OCI-LY1 (cell line): ENCODE measurements at regions not wholly inside any gene's neighbourhood (a gene's known extent, or its start where the extent isn't known, plus 50 kb on each side); places are given as distances from the start of the nearest gene placed in this dataset.
"Not testable (repeated sequence)": the region's sequence is repeated elsewhere in the genome, so short reads cannot be mapped to it uniquely, and the experiment has no call there.

Source experiments
- H2AFZ ChIP-seq: fragments of 200-600 bp; sonication (generic), shearing (Covaris generic); 2 replicates; pipeline ENCODE4 v1.6.0; 2014; ENCODE audit warnings: antibody characterized with exemption, mild to moderate bottlenecking, low read length
- H3F3A ChIP-seq: fragments of 200-600 bp; sonication (generic), shearing (Covaris generic); 2 replicates; pipeline ENCODE4 v1.6.0; 2014; ENCODE audit warnings: mild to moderate bottlenecking, antibody characterized with exemption, low read length, moderate library complexity; ENCODE audit not compliant: insufficient read depth
- H3K27ac ChIP-seq: fragments of 200-600 bp; sonication (generic); 2 replicates; pipeline ENCODE4 v1.5.1; 2014; ENCODE audit warnings: low read length, mixed run types, mild to moderate bottlenecking, low read depth; ENCODE audit not compliant: poor library complexity, severe bottlenecking
- H3K27me3 ChIP-seq: fragments of 200-600 bp; sonication (generic); 2 replicates; pipeline ENCODE4 v1.6.0; 2014; ENCODE audit warnings: antibody characterized with exemption, mild to moderate bottlenecking, low read length, moderate library complexity; ENCODE audit not compliant: insufficient read depth
- H3K36me3 ChIP-seq: fragments of 200-600 bp; sonication (generic); 2 replicates; pipeline ENCODE4 v1.6.1; 2014; ENCODE audit warnings: mild to moderate bottlenecking, antibody characterized with exemption, low read length, moderate library complexity, mixed read lengths; ENCODE audit not compliant: insufficient read depth
- H3K4me1 ChIP-seq: fragments of 200-600 bp; sonication (generic); 2 replicates; pipeline ENCODE4 v1.5.1; 2014; ENCODE audit warnings: mild to moderate bottlenecking, low read length, moderate library complexity; ENCODE audit not compliant: insufficient read depth, severe bottlenecking
- H3K4me2 ChIP-seq: fragments of 200-600 bp; sonication (generic), shearing (Covaris generic); 2 replicates; pipeline ENCODE4 v1.6.1; 2014; ENCODE audit warnings: low read length
- H3K4me3 ChIP-seq: fragments of 200-600 bp; sonication (generic); 2 replicates; pipeline ENCODE4 v1.5.1; 2014; ENCODE audit warnings: low read length, low read depth, mild to moderate bottlenecking, mixed read lengths; ENCODE audit not compliant: poor library complexity, severe bottlenecking
- H3K79me2 ChIP-seq: fragments of 200-600 bp; shearing (Covaris generic); 2 replicates; pipeline ENCODE4 v1.6.1; 2016; ENCODE audit warnings: mixed run types, low read length, mixed read lengths; ENCODE audit not compliant: insufficient read depth
- H3K9ac ChIP-seq: fragments of 200-600 bp; sonication (generic), shearing (Covaris generic); 2 replicates; pipeline ENCODE4 v1.6.1; 2014; ENCODE audit warnings: mild to moderate bottlenecking, low read length, mixed read lengths
- H3K9me2 ChIP-seq: fragments of 200-600 bp; sonication (generic), shearing (Covaris generic); 2 replicates; pipeline ENCODE4 v1.6.1; 2014; ENCODE audit warnings: low read depth, mild to moderate bottlenecking, low read length, mixed read lengths
- H3K9me3 ChIP-seq: fragments of 200-600 bp; shearing (Covaris generic); 2 replicates; pipeline ENCODE4 v1.6.1; 2014; ENCODE audit warnings: low read length, mixed read lengths
- H4K20me1 ChIP-seq: fragments of 200-600 bp; sonication (generic), shearing (Covaris generic); 2 replicates; pipeline ENCODE4 v1.6.0; 2016; ENCODE audit warnings: mild to moderate bottlenecking, low read length; ENCODE audit not compliant: insufficient read depth
- EZH2 ChIP-seq: fragments of 200-600 bp; sonication (generic), shearing (Covaris generic); IDR thresholded peaks from 2 replicates; pipeline ENCODE4 v1.8.0; 2017; ENCODE audit warnings: borderline replicate concordance, mixed run types, mild to moderate bottlenecking, antibody characterized with exemption, low read length, moderate library complexity, mixed read lengths
- TF ChIP-seq, protein P1 (sequence below): fragments of 200-600 bp; sonication (generic), shearing (Covaris generic); IDR thresholded peaks from 2 replicates; pipeline ENCODE4 v1.5.1; 2017; ENCODE audit warnings: mild to moderate bottlenecking, antibody characterized with exemption, low read length, moderate library complexity, mixed read lengths

DNA sequence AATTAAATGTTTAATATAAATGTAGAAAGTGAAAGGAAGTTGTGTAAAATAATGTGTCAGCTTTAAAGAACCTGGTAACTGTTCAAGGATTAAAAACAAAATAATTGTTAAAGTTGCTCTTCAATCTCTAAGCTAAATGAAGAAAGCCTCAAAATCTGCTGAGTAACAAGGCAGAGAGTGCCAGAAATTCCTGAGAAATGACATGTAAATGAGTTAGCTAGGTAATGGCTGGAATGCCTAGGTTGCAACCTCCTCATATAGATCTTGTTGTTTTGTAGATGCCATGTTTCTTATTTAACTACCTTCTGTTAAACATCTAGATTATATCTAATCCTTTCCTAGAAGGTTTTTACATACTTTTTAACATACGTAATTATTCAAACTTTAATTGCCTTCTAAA, 763.6 kb upstream of the AGA start:
- no peak overlapping the region for H2AFZ ChIP-seq
- no peaks in the 10 kb centered on the region for H3K4me1 ChIP-seq
- no peak overlapping the region for H3K4me2 ChIP-seq

DNA sequence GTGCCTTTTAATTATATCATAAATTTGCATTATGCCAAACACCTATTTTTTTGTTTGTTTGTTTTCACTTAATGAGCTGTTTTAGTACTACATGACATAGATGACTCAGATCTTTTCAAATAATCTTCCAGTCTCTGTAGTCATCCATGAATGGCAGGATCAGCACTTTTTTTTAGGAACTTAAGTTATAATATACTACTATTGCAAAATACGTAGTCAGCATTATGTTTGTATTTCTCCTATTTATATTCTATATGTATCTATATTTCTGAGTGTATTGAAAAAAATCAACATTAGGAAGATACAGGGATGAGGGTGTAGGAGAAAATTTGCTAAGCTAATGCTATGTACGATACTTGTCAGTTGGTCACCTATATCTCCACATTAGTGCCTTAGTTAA, 773.1 kb upstream of the AGA start:
- Histone ChIP-seq H3K27me3 (no peaks in the 10 kb centered on the region), H3K36me3 (no peaks in the 10 kb centered on the region), H2AFZ (no peak overlapping the region), H3K9ac (no peak overlapping the region), H3K27ac (no peak overlapping the region), H3K4me3 (no peak overlapping the region), H3K9me2 (no peaks in the 10 kb centered on the region), H3K9me3 (no peaks in the 10 kb centered on the region), H3K4me2 (no peak overlapping the region), H3K4me1 (no peaks in the 10 kb centered on the region), H4K20me1 (no peaks in the 10 kb centered on the region), H3K79me2 (no peaks in the 10 kb centered on the region), H3F3A (no peaks in the 10 kb centered on the region)
- TF ChIP-seq EZH2: no peak
- TF ChIP-seq, protein P1, sequence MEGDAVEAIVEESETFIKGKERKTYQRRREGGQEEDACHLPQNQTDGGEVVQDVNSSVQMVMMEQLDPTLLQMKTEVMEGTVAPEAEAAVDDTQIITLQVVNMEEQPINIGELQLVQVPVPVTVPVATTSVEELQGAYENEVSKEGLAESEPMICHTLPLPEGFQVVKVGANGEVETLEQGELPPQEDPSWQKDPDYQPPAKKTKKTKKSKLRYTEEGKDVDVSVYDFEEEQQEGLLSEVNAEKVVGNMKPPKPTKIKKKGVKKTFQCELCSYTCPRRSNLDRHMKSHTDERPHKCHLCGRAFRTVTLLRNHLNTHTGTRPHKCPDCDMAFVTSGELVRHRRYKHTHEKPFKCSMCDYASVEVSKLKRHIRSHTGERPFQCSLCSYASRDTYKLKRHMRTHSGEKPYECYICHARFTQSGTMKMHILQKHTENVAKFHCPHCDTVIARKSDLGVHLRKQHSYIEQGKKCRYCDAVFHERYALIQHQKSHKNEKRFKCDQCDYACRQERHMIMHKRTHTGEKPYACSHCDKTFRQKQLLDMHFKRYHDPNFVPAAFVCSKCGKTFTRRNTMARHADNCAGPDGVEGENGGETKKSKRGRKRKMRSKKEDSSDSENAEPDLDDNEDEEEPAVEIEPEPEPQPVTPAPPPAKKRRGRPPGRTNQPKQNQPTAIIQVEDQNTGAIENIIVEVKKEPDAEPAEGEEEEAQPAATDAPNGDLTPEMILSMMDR: no peak

More for the DNA sequence above, 763.6 kb upstream of the AGA start:
- Histone ChIP-seq H3K27ac (no peak overlapping the region), H3K9me2 (no peaks in the 10 kb centered on the region), H3K4me3 (no peak overlapping the region), H3K9ac (no peak overlapping the region), H3K79me2 (no peaks in the 10 kb centered on the region), H3F3A (no peaks in the 10 kb centered on the region), H4K20me1 (no peaks in the 10 kb centered on the region), H3K27me3 (no peaks in the 10 kb centered on the region), H3K36me3 (no peaks in the 10 kb centered on the region), H3K9me3 (no peaks in the 10 kb centered on the region)
- TF ChIP-seq, protein P1: no peak
- no peak for TF ChIP-seq EZH2

DNA sequence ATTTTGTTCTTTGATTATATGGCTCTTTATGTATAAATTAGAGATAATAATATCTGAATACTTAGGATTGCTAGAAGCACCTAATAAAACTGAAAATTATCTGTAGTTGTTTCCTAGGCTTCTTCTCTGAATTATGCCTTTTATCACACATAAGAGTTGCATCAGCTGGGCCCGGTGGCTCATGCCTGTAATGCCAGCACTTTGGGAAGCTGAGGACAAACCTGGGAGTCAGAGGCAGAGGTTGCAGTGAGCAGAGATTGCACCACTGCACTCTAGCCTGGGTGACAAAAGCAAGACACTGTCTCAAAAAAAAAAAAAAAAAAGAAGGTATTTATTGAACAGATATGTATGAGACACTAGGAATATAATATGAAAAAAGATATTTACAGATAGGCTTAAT, 773.5 kb upstream of the AGA start:
- no peaks in the 10 kb centered on the region for H3F3A ChIP-seq
- TF ChIP-seq EZH2: no peak
- TF ChIP-seq, protein P1: no peak
- H3K27ac ChIP-seq: no peak overlapping the region
- H3K27me3 ChIP-seq: no peaks in the 10 kb centered on the region
- no peaks in the 10 kb centered on the region for H3K9me2 ChIP-seq
- no peaks in the 10 kb centered on the region for H3K4me1 ChIP-seq
- no peaks in the 10 kb centered on the region for H4K20me1 ChIP-seq
- H3K79me2 ChIP-seq: no peaks in the 10 kb centered on the region
- H3K36me3 ChIP-seq: no peaks in the 10 kb centered on the region
- no peaks in the 10 kb centered on the region for H3K9me3 ChIP-seq
- H3K9ac ChIP-seq: no peak overlapping the region
- no peak overlapping the region for H3K4me3 ChIP-seq
- no peak overlapping the region for H2AFZ ChIP-seq
- no peak overlapping the region for H3K4me2 ChIP-seq

DNA sequence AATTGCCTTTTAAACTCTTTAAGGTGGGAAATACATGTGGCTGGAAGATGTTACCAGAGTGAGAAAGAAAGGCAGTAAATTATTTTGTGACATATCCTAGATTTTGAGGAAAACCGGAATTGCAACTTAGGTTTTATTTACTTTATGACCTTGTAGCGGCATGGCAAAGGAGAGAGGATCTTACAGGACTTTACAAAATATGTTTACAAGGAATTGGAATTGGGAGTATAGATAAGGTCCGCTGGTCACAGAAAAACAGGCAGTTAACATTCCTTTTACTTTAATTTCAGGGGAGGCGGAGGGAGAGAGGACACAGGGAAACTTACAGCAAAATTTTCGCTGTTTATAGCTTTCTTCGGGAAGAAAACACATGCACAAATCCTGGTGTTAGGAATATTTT, 784.2 kb upstream of the AGA start:
- not testable (repeated sequence) for H3K4me1 ChIP-seq, H3K79me2 ChIP-seq, H3F3A ChIP-seq, H3K36me3 ChIP-seq, H3K4me3 ChIP-seq, H2AFZ ChIP-seq, H3K9me2 ChIP-seq, H3K9ac ChIP-seq, H3K27ac ChIP-seq, H3K4me2 ChIP-seq, H4K20me1 ChIP-seq, H3K9me3 ChIP-seq, H3K27me3 ChIP-seq
